ENCODE measurements at regions not wholly inside any gene's neighbourhood (a gene's known extent, or its start where the extent isn't known, plus 50 kb on each side); places are given as distances from the start of the nearest gene placed in this dataset.

- DNase-seq: no peak
Measured at GRCh38 chr20:48433178-48433577, 394.6 kb downstream of the PREX1 start.

GRCh38 chr20:48432494-48432832 is 395.3 kb downstream of the PREX1 start:
- DNase-seq: no peak

DNA sequence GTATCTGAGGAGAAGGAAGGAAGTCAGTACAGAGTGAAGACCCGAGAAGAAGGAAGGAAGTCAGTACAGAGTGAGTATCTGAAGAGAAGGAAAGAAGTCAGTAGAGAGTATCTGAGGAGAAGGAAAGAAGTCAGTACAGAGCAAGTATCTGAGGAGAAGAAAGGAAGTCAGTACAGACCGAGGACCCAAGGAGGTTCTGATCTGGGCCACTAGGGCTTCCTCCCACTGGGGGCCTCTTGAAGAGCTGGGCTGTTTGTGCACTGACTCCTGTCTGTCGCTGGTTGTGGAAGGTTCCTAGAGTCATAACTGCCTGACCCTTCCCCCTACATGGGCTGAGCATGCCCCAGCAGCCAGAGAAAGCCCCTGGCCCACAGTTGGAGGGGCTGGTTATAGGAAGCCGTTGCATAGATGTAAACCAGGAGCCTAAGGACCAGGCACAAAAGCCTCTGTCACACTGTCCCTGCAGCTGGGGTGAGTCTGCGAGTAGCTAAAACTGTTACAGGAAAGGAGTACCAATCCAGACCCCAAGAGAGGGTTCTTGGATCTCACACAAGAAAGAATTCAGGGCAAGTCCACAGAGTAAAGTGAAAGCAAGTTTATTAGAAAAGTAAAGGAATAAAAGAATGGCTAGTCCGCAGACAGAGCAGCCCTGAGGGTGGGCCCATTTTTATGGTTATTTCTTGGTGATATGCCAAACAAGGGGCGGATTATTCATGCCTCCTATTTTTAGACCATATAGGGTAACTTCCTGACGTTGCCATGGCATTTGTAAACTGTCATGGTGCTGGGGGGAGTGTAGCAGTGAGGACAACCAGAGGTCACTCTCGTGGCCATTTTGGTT is 395.9 kb downstream of the PREX1 start:
- DNase-seq: no peak

DNA sequence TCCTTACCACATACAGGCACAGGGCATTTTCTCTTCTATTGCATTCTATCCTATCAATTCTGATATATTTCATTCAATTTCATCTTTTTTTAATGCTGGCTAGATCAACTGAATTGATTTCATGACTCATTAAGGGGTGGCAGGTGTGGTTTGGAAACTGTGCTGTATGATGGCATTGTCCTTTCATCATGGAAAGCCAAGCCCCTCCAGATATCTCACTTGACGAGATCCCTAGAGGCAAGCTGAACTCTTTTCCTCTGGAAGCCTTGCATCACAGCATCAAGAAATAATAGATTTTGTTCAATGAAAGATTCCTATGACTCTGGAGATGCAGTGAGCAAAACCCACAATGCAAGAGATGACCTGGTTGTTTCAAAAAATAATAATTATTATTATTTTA is 401.2 kb downstream of the PREX1 start:
- DNase-seq: no peak

GRCh38 chr20:48425817-48426612 is 401.8 kb downstream of the PREX1 start:
- DNase-seq: peak; percentile 26

DNA sequence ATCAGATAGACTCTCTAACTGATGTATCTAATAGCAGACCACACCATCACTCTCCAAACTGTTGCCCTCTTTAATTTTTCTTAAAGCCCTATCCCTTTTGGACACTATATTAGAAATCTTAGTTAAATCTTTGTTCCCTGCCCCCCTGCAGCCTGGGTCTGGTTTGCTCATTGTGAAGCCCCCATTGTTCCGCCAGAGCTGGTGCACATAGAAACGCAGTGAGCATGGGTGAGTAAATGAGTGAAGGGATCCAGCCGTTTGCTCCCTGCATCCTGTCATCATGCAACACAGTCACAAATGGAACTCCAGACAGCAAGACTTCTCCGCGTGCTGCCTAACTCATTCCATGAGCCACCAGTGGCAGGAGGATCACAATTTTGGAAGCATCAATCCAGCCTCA is 402.5 kb downstream of the PREX1 start:
- DNase-seq: no peak

DNA sequence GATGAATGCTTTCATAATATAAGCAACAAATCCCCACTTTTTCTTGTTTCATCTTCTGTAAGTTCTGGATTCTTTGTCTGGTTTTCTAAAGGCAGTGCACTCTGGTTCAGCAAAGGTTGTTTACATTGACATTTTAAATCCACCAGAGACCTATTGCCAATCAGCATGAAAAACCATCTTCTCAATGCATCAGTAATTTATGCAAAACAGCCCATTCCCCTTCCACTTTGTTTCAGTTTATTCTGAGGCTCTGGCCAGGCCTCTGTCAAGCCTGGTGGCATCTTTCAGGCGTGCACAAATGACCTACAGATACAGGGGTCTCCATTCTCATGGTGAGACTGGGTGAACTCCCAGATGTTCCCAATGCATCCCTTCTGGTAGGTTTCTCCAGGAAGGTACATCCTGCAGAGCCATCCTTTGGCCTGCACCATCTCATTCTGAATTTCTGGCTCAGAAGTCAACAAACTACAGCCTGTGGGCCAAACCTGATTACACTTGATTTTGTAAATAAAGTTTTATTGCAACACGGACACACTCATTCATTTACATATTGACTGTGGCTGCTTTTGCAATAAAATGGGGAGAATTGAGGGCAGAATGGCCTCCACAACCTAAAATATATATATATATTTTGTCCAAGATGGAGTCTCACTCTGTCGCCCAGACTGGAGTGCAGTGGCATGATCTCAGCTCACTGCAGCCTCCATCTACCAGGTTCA is 405.4 kb downstream of the PREX1 start:
- DNase-seq: no peak

DNA sequence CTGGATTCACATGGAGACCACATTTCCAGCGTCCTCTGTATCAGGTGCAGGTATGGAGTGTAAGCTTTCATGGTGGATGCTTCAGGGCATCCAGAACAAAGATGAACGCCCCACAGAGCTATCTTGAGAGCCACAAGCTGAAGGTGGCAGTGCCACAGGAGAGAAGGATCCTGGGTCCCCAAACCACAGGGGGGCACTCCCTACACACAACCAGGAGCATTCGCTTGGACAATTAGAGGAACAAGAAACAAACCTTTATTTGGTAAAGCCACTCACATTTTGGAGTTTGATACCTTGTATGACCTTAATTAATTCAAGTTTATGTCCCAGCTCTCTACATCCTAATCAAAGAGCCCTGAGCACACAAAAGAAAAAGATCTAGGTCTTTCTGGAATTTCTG is 406.3 kb downstream of the PREX1 start:
- peak; percentile 26 for DNase-seq

DNA sequence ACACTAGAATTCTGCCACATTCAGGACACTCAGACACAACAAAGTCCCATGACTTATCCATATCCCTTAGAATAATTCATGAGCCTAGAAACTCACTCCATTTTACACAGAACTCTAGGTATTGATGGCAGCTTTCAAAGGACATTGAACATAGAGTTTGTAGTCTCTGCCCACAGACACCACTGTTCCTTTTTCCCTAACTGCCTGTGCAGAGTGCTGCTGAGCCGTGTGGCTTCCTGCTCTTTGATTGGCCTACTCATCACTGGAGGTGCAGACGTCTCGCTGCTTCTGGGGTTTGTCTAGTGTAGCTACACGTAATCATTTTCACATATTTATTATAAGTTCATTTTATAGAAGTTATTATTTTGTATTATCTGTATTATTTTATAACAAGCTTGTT is 407.6 kb downstream of the PREX1 start:
- DNase-seq: no peak

- no peak for DNase-seq
Measured at GRCh38 chr20:48419173-48419572, 408.6 kb downstream of the PREX1 start.

DNA sequence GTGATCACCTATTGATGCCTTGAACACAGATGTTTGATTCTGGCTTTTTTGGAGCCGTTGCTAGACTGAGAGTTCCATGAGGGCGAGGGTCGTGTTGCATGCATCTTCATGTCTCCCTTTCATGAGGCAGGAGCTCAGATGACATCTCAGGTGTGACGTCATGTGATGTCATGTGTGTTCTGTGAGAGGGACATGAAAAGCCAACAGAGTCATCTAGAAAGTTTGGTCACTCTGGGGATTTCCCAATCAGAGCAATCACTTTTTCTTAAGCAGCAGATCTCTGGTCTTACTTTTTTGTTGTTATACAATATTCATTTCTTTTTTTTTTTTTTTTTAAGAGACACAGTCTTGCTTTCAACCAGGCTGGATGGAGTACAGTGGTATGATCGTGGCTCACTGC is 411.8 kb downstream of the PREX1 start:
- DNase-seq: no peak

DNA sequence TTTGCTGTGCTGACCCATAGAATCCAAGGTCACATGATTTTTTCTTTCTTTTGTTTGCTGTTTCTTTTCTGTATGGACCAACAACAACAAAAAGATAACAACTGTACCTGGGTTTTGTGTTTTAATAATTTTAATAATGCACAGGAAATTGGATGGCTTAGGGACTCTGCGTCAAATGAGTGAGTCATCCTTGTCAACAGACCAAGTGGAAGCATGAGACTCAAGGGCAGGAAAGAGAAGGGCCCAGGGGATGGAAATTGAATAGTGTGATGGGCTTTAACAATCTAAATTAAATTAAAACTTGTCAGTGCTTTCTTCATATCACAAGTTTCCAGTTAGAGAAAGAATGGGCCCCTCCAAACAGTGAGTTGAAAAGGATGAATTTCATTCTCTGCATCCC is 413.0 kb downstream of the PREX1 start:
- no peak for DNase-seq

GRCh38 chr20:48411919-48412522 is 415.8 kb downstream of the PREX1 start:
- no peak for DNase-seq

DNA sequence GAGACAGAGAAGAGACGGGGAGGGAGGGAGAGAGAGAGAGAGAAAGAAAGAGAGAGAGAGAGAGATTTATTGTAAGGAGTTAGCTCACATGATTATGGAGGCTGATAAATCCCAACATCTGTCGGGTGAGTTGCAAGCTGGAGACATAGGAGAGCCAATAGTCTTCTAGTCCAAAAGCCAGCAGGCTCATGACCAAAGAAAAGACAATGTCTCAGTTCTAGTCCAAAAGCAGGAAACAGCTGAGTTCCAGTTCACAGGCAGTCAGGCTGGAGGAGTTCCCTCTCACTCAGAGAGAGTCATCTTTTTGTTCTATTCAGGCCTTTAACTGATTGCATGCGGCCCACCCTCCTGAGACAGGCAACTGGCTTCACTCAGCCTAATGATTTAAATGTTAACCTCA is 416.6 kb downstream of the PREX1 start:
- no peak for DNase-seq

DNA sequence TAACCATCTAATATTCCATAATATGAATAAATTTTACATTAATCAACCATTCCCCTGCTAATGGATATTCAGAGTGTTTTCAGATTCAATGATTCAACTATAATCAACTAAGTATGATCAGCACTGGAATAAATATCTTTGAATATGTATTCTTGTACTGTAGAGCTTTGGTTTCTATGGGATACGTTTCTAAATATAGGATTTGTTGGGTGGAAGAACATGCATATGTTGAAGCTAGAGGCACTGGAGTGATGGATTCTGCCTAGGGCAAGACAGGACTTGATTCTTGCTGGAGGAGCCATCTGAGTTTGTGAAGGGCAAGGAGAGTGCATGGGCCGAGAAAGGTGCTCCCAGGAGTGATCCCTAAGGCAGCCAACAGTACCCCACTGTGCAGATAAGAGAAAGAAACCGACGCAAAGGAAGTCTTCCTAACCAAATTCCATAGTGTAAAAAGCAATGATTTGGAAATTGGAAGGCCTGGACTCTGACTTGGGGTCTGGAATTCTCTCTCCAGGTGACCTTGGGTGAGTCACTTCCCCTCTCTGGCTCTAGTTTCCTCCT is 418.7 kb downstream of the PREX1 start:
- no peak for DNase-seq

- no peak for DNase-seq
Measured at GRCh38 chr20:48407710-48408109, 420.1 kb downstream of the PREX1 start.

- DNase-seq: no peak
Measured at GRCh38 chr20:48406912-48407340, 420.9 kb downstream of the PREX1 start.

DNA sequence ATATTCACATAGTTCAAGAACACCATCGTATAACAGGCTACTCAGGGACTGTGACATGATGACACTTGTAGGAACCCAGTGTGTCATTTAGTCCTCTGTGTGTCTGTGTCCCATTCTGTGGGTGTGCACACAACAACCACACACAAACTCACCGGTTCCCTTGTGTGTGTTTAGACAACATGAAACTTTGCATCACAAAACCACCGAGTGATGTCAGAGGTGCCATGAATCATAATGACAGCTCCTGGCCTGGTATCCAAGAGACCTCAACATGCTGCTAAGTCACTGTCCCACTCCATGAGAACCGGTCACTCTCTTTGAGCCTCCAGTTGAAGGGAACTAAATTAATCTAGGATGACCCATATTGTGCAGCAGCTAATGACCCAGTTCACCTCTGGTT is 421.3 kb downstream of the PREX1 start:
- DNase-seq: no peak

DNA sequence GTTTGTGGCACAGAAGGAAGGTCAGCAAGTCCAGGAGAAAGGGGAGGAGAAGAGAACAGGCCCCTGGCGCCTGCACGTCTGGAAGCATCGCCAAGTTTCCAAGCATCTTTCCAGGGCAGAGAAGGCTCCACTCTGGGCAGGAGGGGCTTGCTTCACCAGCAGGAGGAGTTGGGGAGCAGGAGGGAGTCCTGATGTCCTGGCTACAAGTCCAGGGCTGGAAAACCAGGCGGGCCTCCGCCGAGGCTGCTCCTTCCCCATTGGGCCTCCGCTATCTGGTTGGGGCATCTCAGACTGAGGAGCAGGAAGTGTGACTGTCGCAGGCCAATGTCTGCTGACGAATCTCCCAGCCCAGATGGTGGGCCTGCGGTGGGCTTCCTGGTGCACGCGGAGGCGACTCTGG is 421.9 kb downstream of the PREX1 start:
- no peak for DNase-seq

GRCh38 chr20:48404598-48404997 is 423.2 kb downstream of the PREX1 start:
- DNase-seq: no peak

GRCh38 chr20:48403167-48403761 is 424.5 kb downstream of the PREX1 start:
- no peak for DNase-seq

- DNase-seq: no peak
Measured at GRCh38 chr20:48401359-48401758, 426.4 kb downstream of the PREX1 start.

GRCh38 chr20:48400009-48400408 is 427.8 kb downstream of the PREX1 start:
- DNase-seq: no peak

Measured in NCI-H1694 treated with DMSO at 0.1 percent for 48 hours (cell line).